Mesendoderm (in vitro differentiated cells): ENCODE measurements at regions not wholly inside any gene's neighbourhood (a gene's known extent, or its start where the extent isn't known, plus 50 kb on each side); places are given as distances from the start of the nearest gene placed in this dataset.
A peak's percentile ranks its signal among the peaks of the same experiment; 100 is the strongest.
"Not testable (repeated sequence)": the region's sequence is repeated elsewhere in the genome, so short reads cannot be mapped to it uniquely, and the experiment has no call there.

Experiments used
- DNase-seq: peaks from one replicate; pipeline ENCODE4 v3.0.0; 2013
- H2AK5ac ChIP-seq: 2 replicates; pipeline ENCODE4 v1.6.1; 2013; ENCODE audit warnings: low read length, inconsistent platforms
- H2BK120ac ChIP-seq: 2 replicates; pipeline ENCODE4 v1.6.1; 2013; ENCODE audit warnings: low read depth, mild to moderate bottlenecking, low read length, moderate library complexity, mixed read lengths
- H2BK15ac ChIP-seq: replicated peaks from 2 replicates; pipeline ENCODE4 v1.6.1; 2013; ENCODE audit warnings: low read depth, mild to moderate bottlenecking, moderate library complexity
- H2BK5ac ChIP-seq: 2 replicates; pipeline ENCODE4 v1.6.1; 2013; ENCODE audit warnings: low read length, inconsistent platforms
- H3K18ac ChIP-seq: 2 replicates; pipeline ENCODE4 v1.6.1; 2013; ENCODE audit warnings: mild to moderate bottlenecking, low read length, mixed read lengths
- H3K23ac ChIP-seq: one replicate; pipeline ENCODE4 v1.6.1; 2013; ENCODE audit warnings: low read length
- H3K27ac ChIP-seq: 2 replicates; pipeline ENCODE4 v1.5.1; 2013; ENCODE audit warnings: low read depth, mild to moderate bottlenecking, inconsistent platforms, low read length, moderate library complexity
- H3K27me3 ChIP-seq: 2 replicates; pipeline ENCODE4 v1.6.1; 2013; ENCODE audit warnings: low read length, control low read depth, mild to moderate bottlenecking, inconsistent platforms; ENCODE audit not compliant: insufficient read depth, poor library complexity
- H3K36me3 ChIP-seq: 2 replicates; pipeline ENCODE4 v1.6.1; 2013; ENCODE audit warnings: low read length, inconsistent platforms; ENCODE audit not compliant: control insufficient read depth, insufficient read depth
- H3K4ac ChIP-seq: one replicate; pipeline ENCODE4 v1.6.1; 2013; ENCODE audit warnings: low read depth, mild to moderate bottlenecking, low read length, moderate library complexity
- H3K4me1 ChIP-seq: 2 replicates; pipeline ENCODE4 v1.6.1; 2013; ENCODE audit warnings: low read depth, low read length, inconsistent platforms; ENCODE audit not compliant: control insufficient read depth
- H3K4me2 ChIP-seq: 2 replicates; pipeline ENCODE4 v1.6.1; 2013; ENCODE audit warnings: low read length
- H3K4me3 ChIP-seq: 2 replicates; pipeline ENCODE4 v1.5.1; 2013; ENCODE audit warnings: mild to moderate bottlenecking, low read length
- H3K56ac ChIP-seq: one replicate; pipeline ENCODE4 v1.6.1; 2013; ENCODE audit warnings: low read length
- H3K79me1 ChIP-seq: 2 replicates; pipeline ENCODE4 v1.6.1; 2013; ENCODE audit warnings: low read length, inconsistent platforms
- H3K79me2 ChIP-seq: 2 replicates; pipeline ENCODE4 v1.6.1; 2013; ENCODE audit warnings: mild to moderate bottlenecking, low read length; ENCODE audit not compliant: control insufficient read depth, insufficient read depth
- H3K9ac ChIP-seq: 2 replicates; pipeline ENCODE4 v1.6.1; 2013; ENCODE audit warnings: low read length, inconsistent platforms
- H4K5ac ChIP-seq: one replicate; pipeline ENCODE4 v1.6.1; 2013; ENCODE audit warnings: low read length
- H4K8ac ChIP-seq: one replicate; pipeline ENCODE4 v1.6.1; 2013; ENCODE audit warnings: low read depth, mild to moderate bottlenecking, control low read depth, low read length, moderate library complexity
- WGBS: extraction: QIAGEN DNeasy Blood & Tissue Kit; methylation state at CpG from one replicate; pipeline ENCODE4 v1.1.7; 2013; ENCODE audit warnings: low lambda C conversion rate, missing lambda C conversion rate; ENCODE audit not compliant: insufficient coverage; ENCODE audit errors: extremely low coverage; 5-methylcytosine and 5-hydroxymethylcytosine counted together

- not testable (repeated sequence) for H3K4me2 ChIP-seq, H3K4me3 ChIP-seq, H3K27me3 ChIP-seq, H3K79me2 ChIP-seq, H3K4me1 ChIP-seq, H3K9ac ChIP-seq, H2AK5ac ChIP-seq, H3K23ac ChIP-seq, H3K4ac ChIP-seq, H2BK5ac ChIP-seq, H4K8ac ChIP-seq, H2BK15ac ChIP-seq, DNase-seq, H3K36me3 ChIP-seq, H3K56ac ChIP-seq, H2BK120ac ChIP-seq, H3K27ac ChIP-seq, H3K18ac ChIP-seq, H3K79me1 ChIP-seq, H4K5ac ChIP-seq
Measured at GRCh38 chr12:42860331-42860730, 270.8 kb upstream of the PRICKLE1 start.

- H3K27ac ChIP-seq = no peak overlapping the region
Measured at GRCh38 chr12:42859612-42860011, 270.1 kb upstream of the PRICKLE1 start.

GRCh38 chr12:42857106-42857505 lies 267.6 kb upstream of the PRICKLE1 start:
- no peaks in the 10 kb centered on the region for H3K4me1 ChIP-seq
- H3K79me1 ChIP-seq = no peaks in the 10 kb centered on the region
- no peak overlapping the region for H3K27ac ChIP-seq
- H3K27me3 ChIP-seq = no peaks in the 10 kb centered on the region
- H2BK15ac ChIP-seq = no peak overlapping the region
- H3K79me2 ChIP-seq = no peaks in the 10 kb centered on the region
- H3K23ac ChIP-seq = no peak overlapping the region
- no peak overlapping the region for H3K4me2 ChIP-seq
- no peak overlapping the region for H3K4ac ChIP-seq
- no peak overlapping the region for H4K5ac ChIP-seq
- no peak overlapping the region for H3K56ac ChIP-seq
- no peak for DNase-seq
- no peak overlapping the region for H4K8ac ChIP-seq
- H3K36me3 ChIP-seq = no peaks in the 10 kb centered on the region
- H2BK120ac ChIP-seq = no peak overlapping the region
- no peak overlapping the region for H3K9ac ChIP-seq
- no peak overlapping the region for H2BK5ac ChIP-seq
- H3K4me3 ChIP-seq = no peak overlapping the region
- H3K18ac ChIP-seq = no peak overlapping the region
- H2AK5ac ChIP-seq = no peak overlapping the region

More at GRCh38 chr12:42859612-42860011, 270.1 kb upstream of the PRICKLE1 start:
- H3K4me1 ChIP-seq = no peaks in the 10 kb centered on the region
- H3K56ac ChIP-seq = no peak overlapping the region
- no peak overlapping the region for H2BK120ac ChIP-seq
- no peak overlapping the region for H4K8ac ChIP-seq
- no peaks in the 10 kb centered on the region for H3K79me2 ChIP-seq
- H3K4ac ChIP-seq = no peak overlapping the region
- no peak overlapping the region for H3K9ac ChIP-seq
- no peak overlapping the region for H4K5ac ChIP-seq
- no peaks in the 10 kb centered on the region for H3K27me3 ChIP-seq
- DNase-seq = no peak
- H3K23ac ChIP-seq = no peak overlapping the region
- H2AK5ac ChIP-seq = no peak overlapping the region
- H3K4me3 ChIP-seq = no peak overlapping the region
- no CpG with 5 or more reads among the region's 8 CpGs for WGBS
- H3K4me2 ChIP-seq = no peak overlapping the region
- no peak overlapping the region for H2BK15ac ChIP-seq
- no peak overlapping the region for H3K18ac ChIP-seq
- H3K36me3 ChIP-seq = no peaks in the 10 kb centered on the region
- H3K79me1 ChIP-seq = no peaks in the 10 kb centered on the region
- H2BK5ac ChIP-seq = no peak overlapping the region

GRCh38 chr12:42855362-42855950 lies 265.9 kb upstream of the PRICKLE1 start:
- no peak overlapping the region for H3K27ac ChIP-seq
- WGBS = no CpG with 5 or more reads among the region's 2 CpGs
- no peaks in the 10 kb centered on the region for H3K79me1 ChIP-seq
- no peak overlapping the region for H4K5ac ChIP-seq
- H3K79me2 ChIP-seq = no peaks in the 10 kb centered on the region
- no peaks in the 10 kb centered on the region for H3K27me3 ChIP-seq
- H2AK5ac ChIP-seq = no peak overlapping the region
- no peak overlapping the region for H3K18ac ChIP-seq
- no peak overlapping the region for H2BK5ac ChIP-seq
- H3K4me3 ChIP-seq = no peak overlapping the region
- H3K4me2 ChIP-seq = no peak overlapping the region
- no peak overlapping the region for H3K56ac ChIP-seq
- no peak overlapping the region for H3K23ac ChIP-seq
- no peak overlapping the region for H3K4ac ChIP-seq
- peak; percentile 16 for DNase-seq
- H2BK15ac ChIP-seq = no peak overlapping the region
- no peak overlapping the region for H3K9ac ChIP-seq
- no peaks in the 10 kb centered on the region for H3K36me3 ChIP-seq
- no peak overlapping the region for H2BK120ac ChIP-seq
- no peaks in the 10 kb centered on the region for H3K4me1 ChIP-seq
- H4K8ac ChIP-seq = no peak overlapping the region

GRCh38 chr12:42854826-42855225 lies 265.3 kb upstream of the PRICKLE1 start:
- Histone ChIP-seq H3K9ac (no peak overlapping the region), H2BK15ac (no peak overlapping the region), H3K27ac (no peak overlapping the region), H3K36me3 (no peaks in the 10 kb centered on the region), H4K5ac (no peak overlapping the region), H4K8ac (no peak overlapping the region), H3K4me2 (no peak overlapping the region), H3K27me3 (no peaks in the 10 kb centered on the region), H3K18ac (no peak overlapping the region), H2BK120ac (no peak overlapping the region), H3K23ac (no peak overlapping the region), H3K4ac (no peak overlapping the region), H2AK5ac (no peak overlapping the region), H2BK5ac (no peak overlapping the region), H3K56ac (no peak overlapping the region), H3K79me2 (no peaks in the 10 kb centered on the region), H3K4me1 (no peaks in the 10 kb centered on the region), H3K4me3 (no peak overlapping the region), H3K79me1 (no peaks in the 10 kb centered on the region)
- no peak for DNase-seq

DNA sequence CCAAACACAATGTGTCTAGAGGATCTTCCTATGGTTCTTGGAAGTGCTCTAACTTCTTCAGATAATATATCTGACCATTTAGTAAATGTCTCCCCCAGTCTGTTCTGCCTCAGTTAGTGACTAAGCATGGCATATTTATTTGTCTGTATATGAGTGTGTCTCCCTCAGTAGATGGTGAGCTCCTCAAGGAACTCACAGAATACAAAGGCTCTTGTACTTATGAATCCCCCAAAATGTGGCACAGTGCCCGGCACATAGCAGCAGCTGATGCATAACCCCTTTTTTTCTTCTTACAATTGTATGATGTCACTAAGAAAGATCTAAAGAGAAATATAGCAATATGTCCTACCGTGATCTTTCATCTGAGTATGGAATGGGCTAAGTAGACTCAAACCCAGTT lies 264.7 kb upstream of the PRICKLE1 start:
- Histone ChIP-seq H3K79me1 (no peaks in the 10 kb centered on the region), H2BK15ac (no peak overlapping the region), H4K8ac (no peak overlapping the region), H3K27ac (no peak overlapping the region), H3K4me2 (no peak overlapping the region), H2AK5ac (no peak overlapping the region), H3K23ac (no peak overlapping the region), H2BK120ac (peak overlapping the region; percentile 61), H3K27me3 (no peaks in the 10 kb centered on the region), H3K36me3 (no peaks in the 10 kb centered on the region), H3K56ac (no peak overlapping the region), H3K18ac (no peak overlapping the region), H4K5ac (no peak overlapping the region), H3K4me1 (no peaks in the 10 kb centered on the region), H3K4me3 (no peak overlapping the region), H3K9ac (no peak overlapping the region), H3K79me2 (no peaks in the 10 kb centered on the region), H2BK5ac (no peak overlapping the region), H3K4ac (no peak overlapping the region)
- no peak for DNase-seq
- WGBS = no CpG with 5 or more reads among the region's 2 CpGs
